SK-N-SH (cell line): ENCODE measurements at regions not wholly inside any gene's neighbourhood (a gene's known extent, or its start where the extent isn't known, plus 50 kb on each side); places are given as distances from the start of the nearest gene placed in this dataset.

Experiments used
- CTCF ChIA-PET: fragments of 300-600, 350-600 bp; formaldehyde crosslinking; extraction: SDS; loops from one replicate; lab custom pipeline; 2021; lab: Yijun Ruan, JAX
- POLR2A ChIA-PET: fragments of 350-600 bp; sonication (Branson Sonifier 250); formaldehyde crosslinking; extraction: SDS; loops from one replicate; lab custom pipeline; 2020; ENCODE audit warnings: antibody characterized with exemption, inconsistent platforms; lab: Yijun Ruan, JAX
- DNase-seq: peaks from one replicate; pipeline ENCODE4 v3.0.0; 2012
- H2AFZ ChIP-seq: fragments of 200-600 bp; sonication (generic); 2 replicates; pipeline ENCODE4 v1.8.1; 2016; ENCODE audit warnings: antibody characterized with exemption, mild to moderate bottlenecking, low read depth
- H3F3A ChIP-seq: fragments of 200-600 bp; sonication (generic); replicated peaks from 2 replicates; pipeline ENCODE3; 2016; ENCODE audit warnings: antibody characterized with exemption, mild to moderate bottlenecking; ENCODE audit not compliant: insufficient read depth
- H3K27ac ChIP-seq, 2 experiments: fragments of 200-500 bp in 1 of 2; fragments of 200-600 bp in 1 of 2; sonication (Bioruptor generic) in 1 of 2; sonication (generic), shearing (Covaris generic) in 1 of 2; 2 replicates each; pipeline versions ENCODE4 v1.5.1 to v1.6.1; 2014 to 2016; ENCODE audit warnings: low read depth in 2 of 2, inconsistent platforms in 1 of 2, low read length in 1 of 2, mild to moderate bottlenecking in 1 of 2, mixed read lengths in 1 of 2
- H3K27me3 ChIP-seq: fragments of 200-600 bp; sonication (generic), shearing (Covaris generic); 2 replicates; pipeline ENCODE4 v1.6.1; 2016; ENCODE audit warnings: mixed run types; ENCODE audit not compliant: insufficient read depth
- H3K36me3 ChIP-seq, 2 experiments: fragments of 200-500 bp in 1 of 2; fragments of 200-600 bp in 1 of 2; sonication (Bioruptor generic) in 1 of 2; sonication (generic) in 1 of 2; replicated peaks in 1 of 2; 2 replicates each; pipeline versions ENCODE3 to v1.5.1; 2014 to 2016; ENCODE audit warnings: low read length in 1 of 2, mild to moderate bottlenecking in 1 of 2; ENCODE audit not compliant: insufficient read depth in 2 of 2, control insufficient read depth in 1 of 2
- H3K4me1 ChIP-seq, 2 experiments: fragments of 200-500 bp in 1 of 2; fragments of 200-600 bp in 1 of 2; sonication (Bioruptor generic) in 1 of 2; sonication (generic), shearing (Covaris generic) in 1 of 2; 2 replicates each; pipeline versions ENCODE4 v1.5.1 to v1.6.1; 2014 to 2016; ENCODE audit warnings: low read depth in 1 of 2, low read length in 1 of 2, mixed run types in 1 of 2; ENCODE audit not compliant: insufficient read depth in 2 of 2, control insufficient read depth in 1 of 2
- H3K4me2 ChIP-seq: fragments of 200-600 bp; sonication (generic), shearing (Covaris generic); 2 replicates; pipeline ENCODE4 v1.6.1; 2017; ENCODE audit warnings: mixed run types
- H3K4me3 ChIP-seq, 2 experiments: fragments of 200-500 bp in 1 of 2; fragments of 200-600 bp in 1 of 2; sonication (Bioruptor generic) in 1 of 2; sonication (generic), shearing (Covaris generic) in 1 of 2; 2 replicates each; pipeline versions ENCODE4 v1.5.1 to v1.8.1; 2014 to 2016; ENCODE audit warnings: low read depth in 2 of 2, inconsistent platforms in 1 of 2, low read length in 1 of 2, mild to moderate bottlenecking in 1 of 2, mixed read lengths in 1 of 2, moderate library complexity in 1 of 2
- H3K79me2 ChIP-seq: fragments of 200-600 bp; sonication (generic); 2 replicates; pipeline ENCODE4 v1.8.1; 2017; ENCODE audit warnings: mild to moderate bottlenecking; ENCODE audit not compliant: insufficient read depth
- H3K9ac ChIP-seq: fragments of 200-600 bp; sonication (generic); 2 replicates; pipeline ENCODE4 v1.6.1; 2017; ENCODE audit warnings: mixed run types
- H3K9me2 ChIP-seq: fragments of 200-600 bp; sonication (generic); 2 replicates; pipeline ENCODE4 v1.6.1; 2017; ENCODE audit warnings: mixed run types
- H3K9me3 ChIP-seq: fragments of 200-600 bp; sonication (generic); 2 replicates; pipeline ENCODE4 v1.6.1; 2017; ENCODE audit warnings: mixed run types, mild to moderate bottlenecking, moderate library complexity
- H4K20me1 ChIP-seq: fragments of 200-600 bp; sonication (generic); 2 replicates; pipeline ENCODE4 v1.6.1; 2017; ENCODE audit warnings: mild to moderate bottlenecking, mixed run types; ENCODE audit not compliant: insufficient read depth
- CHD2 ChIP-seq: fragments of 150-350 bp; IDR thresholded peaks from 2 replicates; pipeline ENCODE4 v1.6.1; 2018; ENCODE audit warnings: low read length; ENCODE audit not compliant: partially characterized antibody
- EP300 ChIP-seq, 2 experiments: IDR thresholded peaks; 2 replicates each; pipeline versions ENCODE4 v1.4.0 to v1.6.1; 2012; ENCODE audit warnings: borderline replicate concordance in 1 of 2, low read depth in 1 of 2, low read length in 1 of 2
- FOXJ3 ChIP-seq: sonication (generic); formaldehyde crosslinking; IDR thresholded peaks from 2 replicates; pipeline ENCODE4 v1.5.1; 2020; ENCODE audit warnings: mild to moderate bottlenecking, missing genetic modification reagents
- FOXM1 ChIP-seq: IDR thresholded peaks from 2 replicates; pipeline ENCODE4 v1.4.0; 2012; ENCODE audit warnings: low read depth, mild to moderate bottlenecking
- GABPA ChIP-seq: IDR thresholded peaks from 2 replicates; pipeline ENCODE4 v1.4.0; 2012; ENCODE audit warnings: low read depth, mild to moderate bottlenecking
- GATA2 ChIP-seq: sonication (generic); formaldehyde crosslinking; IDR thresholded peaks from 2 replicates; pipeline ENCODE4 v1.5.0; 2020; ENCODE audit warnings: mild to moderate bottlenecking, missing genetic modification reagents
- JUND ChIP-seq: IDR thresholded peaks from 2 replicates; pipeline ENCODE4 v1.4.0; 2012
- MXI1 ChIP-seq: IDR thresholded peaks from 2 replicates; pipeline ENCODE4 v1.6.1; 2012; ENCODE audit warnings: mild to moderate bottlenecking, low read depth, low read length, improper control_type of control experiment
- POLR2AphosphoS5 ChIP-seq: IDR thresholded peaks from 2 replicates; pipeline ENCODE4 v1.6.1; 2012; ENCODE audit warnings: low read depth, low read length
- RAD21 ChIP-seq: IDR thresholded peaks from 2 replicates; pipeline ENCODE4 v1.6.1; 2012; ENCODE audit warnings: mild to moderate bottlenecking, low read length
- SIN3A ChIP-seq: IDR thresholded peaks from 2 replicates; pipeline ENCODE4 v1.6.1; 2012; ENCODE audit warnings: low read depth, mild to moderate bottlenecking, low read length, moderate library complexity, borderline replicate concordance
- SMC3 ChIP-seq: IDR thresholded peaks from 2 replicates; pipeline ENCODE4 v1.6.1; 2012; ENCODE audit warnings: low read depth, low read length, improper control_type of control experiment
- TEAD4 ChIP-seq: IDR thresholded peaks from 2 replicates; pipeline ENCODE4 v1.4.0; 2012; ENCODE audit warnings: mild to moderate bottlenecking, borderline replicate concordance; ENCODE audit not compliant: insufficient read depth
- USF1 ChIP-seq: IDR thresholded peaks from 2 replicates; pipeline ENCODE4 v1.4.0; 2012; ENCODE audit warnings: low read depth, borderline replicate concordance
- ZBTB33 ChIP-seq: IDR thresholded peaks from 2 replicates; pipeline ENCODE4 v1.4.0; 2012; ENCODE audit warnings: low read depth, borderline replicate concordance
- WGBS: methylation state at CpG from one replicate; pipeline ENCODE4 v1.1.6; 2017; ENCODE audit warnings: low lambda C conversion rate; 5-methylcytosine and 5-hydroxymethylcytosine counted together
- TF ChIP-seq, protein P1 (sequence below): fragments of 150-350 bp; IDR thresholded peaks from 2 replicates; pipeline ENCODE4 v1.6.1; 2016; ENCODE audit warnings: mild to moderate bottlenecking, low read depth, low read length
- TF ChIP-seq, protein P2 (sequence below): fragments of 150-350 bp; IDR thresholded peaks from 2 replicates; pipeline ENCODE4 v1.6.1; 2017; ENCODE audit warnings: antibody characterized with exemption, low read length, low read depth, borderline replicate concordance
- TF ChIP-seq, protein P3 (sequence below): fragments of 200-600 bp; sonication (generic); IDR thresholded peaks from 2 replicates; pipeline ENCODE4 v1.6.1; 2017; ENCODE audit warnings: antibody characterized with exemption, mild to moderate bottlenecking, moderate library complexity

GRCh38 chr13:50521006-50521830 lies 322.3 kb downstream of the DLEU7 start:
- DNase-seq: no peak
- H3K27me3 ChIP-seq: no peaks in the 10 kb centered on the region
- H3F3A ChIP-seq: no peaks in the 10 kb centered on the region
- no peaks in the 10 kb centered on the region for H4K20me1 ChIP-seq
- no peak overlapping the region for H2AFZ ChIP-seq
- H3K9ac ChIP-seq: no peak overlapping the region
- 85% methylated on average over 4 of the region's 4 CpGs for WGBS
- POLR2A ChIA-PET: interaction anchor here (0.5 kb wide), 1 partner anchor 12 kb away, joined by 6 read pairs; no protein-coding TSS in a partner anchor
- H3K36me3 ChIP-seq: no peaks in the 10 kb centered on the region
- no peak overlapping the region for H3K4me3 ChIP-seq
- no peaks in the 10 kb centered on the region for H3K9me2 ChIP-seq
- CTCF ChIA-PET: interaction anchor here (0.6 to 1.0 kb wide), 4 partner anchors 10 to 439 kb away, joined by 3 to 5 read pairs (median 3); no protein-coding TSS in a partner anchor
- no peak overlapping the region for H3K27ac ChIP-seq
- TF ChIP-seq JUND (no peak), FOXM1 (no peak), ZBTB33 (no peak), SMC3 (no peak), MXI1 (no peak), SIN3A (no peak), CHD2 (no peak), RAD21 (no peak), FOXJ3 (no peak), GATA2 (no peak), GABPA (no peak), EP300 (IDR thresholded peaks at IDR 0.05; ENCODE audit: borderline replicate concordance in 1 of 2, low read depth in 1 of 2, low read length in 1 of 2) (no peak), POLR2AphosphoS5 (no peak), TEAD4 (no peak), USF1 (no peak)
- TF ChIP-seq, protein P1, sequence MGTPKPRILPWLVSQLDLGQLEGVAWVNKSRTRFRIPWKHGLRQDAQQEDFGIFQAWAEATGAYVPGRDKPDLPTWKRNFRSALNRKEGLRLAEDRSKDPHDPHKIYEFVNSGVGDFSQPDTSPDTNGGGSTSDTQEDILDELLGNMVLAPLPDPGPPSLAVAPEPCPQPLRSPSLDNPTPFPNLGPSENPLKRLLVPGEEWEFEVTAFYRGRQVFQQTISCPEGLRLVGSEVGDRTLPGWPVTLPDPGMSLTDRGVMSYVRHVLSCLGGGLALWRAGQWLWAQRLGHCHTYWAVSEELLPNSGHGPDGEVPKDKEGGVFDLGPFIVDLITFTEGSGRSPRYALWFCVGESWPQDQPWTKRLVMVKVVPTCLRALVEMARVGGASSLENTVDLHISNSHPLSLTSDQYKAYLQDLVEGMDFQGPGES: no peak
- TF ChIP-seq, protein P2, sequence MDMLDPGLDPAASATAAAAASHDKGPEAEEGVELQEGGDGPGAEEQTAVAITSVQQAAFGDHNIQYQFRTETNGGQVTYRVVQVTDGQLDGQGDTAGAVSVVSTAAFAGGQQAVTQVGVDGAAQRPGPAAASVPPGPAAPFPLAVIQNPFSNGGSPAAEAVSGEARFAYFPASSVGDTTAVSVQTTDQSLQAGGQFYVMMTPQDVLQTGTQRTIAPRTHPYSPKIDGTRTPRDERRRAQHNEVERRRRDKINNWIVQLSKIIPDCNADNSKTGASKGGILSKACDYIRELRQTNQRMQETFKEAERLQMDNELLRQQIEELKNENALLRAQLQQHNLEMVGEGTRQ: no peak
- TF ChIP-seq, protein P3, sequence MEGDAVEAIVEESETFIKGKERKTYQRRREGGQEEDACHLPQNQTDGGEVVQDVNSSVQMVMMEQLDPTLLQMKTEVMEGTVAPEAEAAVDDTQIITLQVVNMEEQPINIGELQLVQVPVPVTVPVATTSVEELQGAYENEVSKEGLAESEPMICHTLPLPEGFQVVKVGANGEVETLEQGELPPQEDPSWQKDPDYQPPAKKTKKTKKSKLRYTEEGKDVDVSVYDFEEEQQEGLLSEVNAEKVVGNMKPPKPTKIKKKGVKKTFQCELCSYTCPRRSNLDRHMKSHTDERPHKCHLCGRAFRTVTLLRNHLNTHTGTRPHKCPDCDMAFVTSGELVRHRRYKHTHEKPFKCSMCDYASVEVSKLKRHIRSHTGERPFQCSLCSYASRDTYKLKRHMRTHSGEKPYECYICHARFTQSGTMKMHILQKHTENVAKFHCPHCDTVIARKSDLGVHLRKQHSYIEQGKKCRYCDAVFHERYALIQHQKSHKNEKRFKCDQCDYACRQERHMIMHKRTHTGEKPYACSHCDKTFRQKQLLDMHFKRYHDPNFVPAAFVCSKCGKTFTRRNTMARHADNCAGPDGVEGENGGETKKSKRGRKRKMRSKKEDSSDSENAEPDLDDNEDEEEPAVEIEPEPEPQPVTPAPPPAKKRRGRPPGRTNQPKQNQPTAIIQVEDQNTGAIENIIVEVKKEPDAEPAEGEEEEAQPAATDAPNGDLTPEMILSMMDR: no peak
- TF ChIP-seq, all 33 proteins: peak for 0
- H3K9me3 ChIP-seq: no peaks in the 10 kb centered on the region
- H3K4me1 ChIP-seq: no peaks in the 10 kb centered on the region; a peak in 2 of 4 replicates
- H3K4me2 ChIP-seq: no peak overlapping the region
- no peaks in the 10 kb centered on the region for H3K79me2 ChIP-seq
